ENCODE measurements at regions not wholly inside any gene's neighbourhood (a gene's known extent, or its start where the extent isn't known, plus 50 kb on each side); places are given as distances from the start of the nearest gene placed in this dataset.

DNA sequence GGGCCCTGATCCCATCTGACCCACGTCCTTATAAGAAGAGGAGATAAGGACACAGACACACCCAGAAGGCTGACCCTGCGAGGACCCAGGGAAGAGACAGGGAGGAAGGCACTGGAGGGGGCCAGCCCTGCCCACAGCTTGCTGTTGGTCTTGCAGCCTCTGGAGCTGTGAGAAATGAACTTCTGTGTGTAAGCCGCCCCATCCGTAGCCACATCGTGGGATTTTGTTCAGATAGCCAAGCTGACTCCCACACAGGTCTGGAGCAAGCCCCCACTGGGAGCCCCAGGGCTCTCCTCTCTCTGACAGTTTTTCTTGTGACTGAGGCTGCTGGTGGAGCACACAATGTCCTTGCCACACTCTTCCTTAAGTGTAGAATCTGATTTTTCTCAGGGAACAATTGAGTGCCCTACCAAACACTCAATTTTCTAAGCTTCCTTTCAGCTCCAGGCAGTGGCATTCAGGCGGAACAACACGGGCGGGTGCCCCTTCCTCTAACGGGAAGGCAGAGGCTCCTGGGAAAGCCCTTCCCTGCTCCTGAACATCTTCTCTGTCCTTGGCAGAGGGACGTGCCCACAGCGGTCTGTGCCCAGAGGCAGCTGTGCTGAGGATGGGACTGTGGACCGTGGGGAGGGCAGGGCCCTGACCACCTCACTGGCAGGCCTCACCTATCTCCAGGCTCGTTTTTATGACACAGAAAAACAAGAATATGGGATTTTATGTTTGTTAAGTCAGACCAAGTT is 160.6 kb upstream of the SHH start:
- no peak for TF ChIP-seq CTCF (IDR thresholded peaks at IDR 0.05; ENCODE audit: control insufficient read depth, extremely low read depth, insufficient read depth)
- no peak overlapping the region for H3K4me3 ChIP-seq (ENCODE audit: low read depth, low read length)
- no peak for DNase-seq (ENCODE audit: low read depth)

DNA sequence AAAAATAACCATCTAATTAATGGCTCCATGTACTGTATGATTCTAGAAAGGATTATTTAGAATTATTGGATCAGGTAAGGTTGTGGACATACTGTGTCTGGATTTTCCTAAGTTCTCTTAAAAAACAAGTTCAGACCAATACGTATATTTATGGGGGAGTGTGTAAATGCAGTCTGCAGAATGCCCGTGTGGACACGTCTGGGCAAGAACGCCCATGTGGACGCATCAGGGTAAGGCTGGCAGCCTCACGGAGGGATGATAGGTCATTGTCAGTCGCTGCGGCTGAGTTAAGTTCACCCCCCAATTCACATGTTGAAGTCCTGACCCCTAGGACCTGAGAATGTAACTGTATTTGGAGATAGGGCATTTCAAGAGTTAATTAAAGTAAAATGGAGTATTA is 160.0 kb upstream of the SHH start:
- no peak overlapping the region for H3K4me3 ChIP-seq (ENCODE audit: low read depth, low read length)
- DNase-seq (ENCODE audit: low read depth) = no peak
- TF ChIP-seq CTCF (IDR thresholded peaks at IDR 0.05; ENCODE audit: control insufficient read depth, extremely low read depth, insufficient read depth) = no peak

GRCh38 chr7:155971180-155971770 is 159.0 kb upstream of the SHH start:
- DNase-seq (ENCODE audit: low read depth) = no peak
- H3K4me3 ChIP-seq (ENCODE audit: low read depth, low read length) = no peak overlapping the region
- no peak for TF ChIP-seq CTCF (IDR thresholded peaks at IDR 0.05; ENCODE audit: control insufficient read depth, extremely low read depth, insufficient read depth)

DNA sequence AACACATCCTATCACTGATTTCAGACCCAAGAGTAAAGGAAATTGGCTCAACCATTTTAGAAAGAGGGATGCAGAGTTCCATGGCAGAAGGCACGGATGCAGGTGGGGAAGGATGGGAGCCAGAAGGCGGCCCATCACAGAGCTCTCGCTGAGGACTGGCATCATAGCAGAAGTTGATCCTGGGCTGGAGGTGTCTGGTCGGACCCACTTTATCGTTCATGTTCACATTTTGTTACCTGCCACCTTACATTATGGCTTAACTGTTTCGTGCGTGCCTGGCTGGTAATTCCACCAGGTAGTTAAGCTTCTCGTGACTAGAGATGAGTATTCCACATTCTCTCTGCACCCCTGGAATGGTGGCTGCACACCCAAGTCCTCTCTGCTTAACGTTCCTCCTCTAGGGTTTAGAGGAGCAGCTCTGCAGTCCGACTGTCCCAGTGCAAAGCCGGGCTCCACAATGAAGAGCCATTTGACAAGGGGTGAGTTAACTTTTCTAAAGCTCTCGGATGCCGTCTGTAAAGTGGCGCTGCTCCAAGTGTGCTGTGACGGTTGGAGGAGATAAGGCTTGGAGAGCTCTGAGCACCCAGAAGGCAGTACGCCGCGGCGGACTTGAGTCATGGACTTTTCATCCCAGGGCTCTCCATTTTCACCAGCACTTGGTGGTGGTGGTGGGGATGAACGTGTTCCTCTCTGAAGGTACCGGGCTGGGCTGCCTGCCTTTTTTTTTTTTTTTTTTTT is 157.1 kb upstream of the SHH start:
- no peak overlapping the region for H3K4me3 ChIP-seq (ENCODE audit: low read depth, low read length)
- no peak for DNase-seq (ENCODE audit: low read depth)
- no peak for TF ChIP-seq CTCF (IDR thresholded peaks at IDR 0.05; ENCODE audit: control insufficient read depth, extremely low read depth, insufficient read depth)

DNA sequence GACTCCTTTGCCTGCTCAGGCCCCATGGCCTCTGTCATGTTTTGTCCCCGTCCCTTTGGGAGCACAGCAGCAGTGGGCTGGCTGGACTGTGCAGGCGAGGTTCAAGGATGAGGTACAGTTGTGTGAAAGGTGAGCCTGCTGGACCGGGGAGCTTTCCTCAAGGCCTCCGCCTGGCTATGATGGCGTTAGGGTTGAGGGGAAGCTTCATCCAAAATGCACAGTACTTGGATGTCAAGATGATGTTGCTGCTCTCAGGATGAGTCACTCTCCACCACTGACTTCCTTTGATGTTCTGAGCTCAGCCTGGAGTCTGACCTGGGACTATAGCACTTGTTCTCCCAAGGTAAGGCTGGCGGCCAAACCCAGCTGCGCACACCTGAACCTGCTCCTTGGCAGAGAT is 152.7 kb upstream of the SHH start:
- no peak for TF ChIP-seq CTCF (IDR thresholded peaks at IDR 0.05; ENCODE audit: control insufficient read depth, extremely low read depth, insufficient read depth)
- no peak overlapping the region for H3K4me3 ChIP-seq (ENCODE audit: low read depth, low read length)
- DNase-seq (ENCODE audit: low read depth) = no peak

DNA sequence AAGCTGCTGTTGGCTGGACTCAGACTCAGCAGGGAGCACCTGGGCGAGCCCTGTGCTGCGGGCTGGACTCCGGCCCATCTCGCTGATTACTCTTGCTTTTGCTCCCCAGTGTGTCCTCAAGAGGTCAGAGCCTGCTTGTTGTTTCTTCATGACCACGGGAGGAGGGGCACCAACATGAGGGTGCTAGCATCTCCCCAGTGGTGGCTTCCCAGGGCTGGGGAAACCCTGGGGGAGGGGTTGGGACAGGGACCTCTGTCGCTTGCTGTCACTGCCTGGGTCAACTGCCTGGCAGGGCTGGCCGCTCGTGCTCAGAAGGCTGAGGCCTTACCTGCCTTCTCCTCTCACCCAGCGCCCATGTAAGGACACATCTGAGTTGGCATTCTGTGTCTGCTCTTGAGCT is 152.3 kb upstream of the SHH start:
- no peak for DNase-seq (ENCODE audit: low read depth)
- no peak for TF ChIP-seq CTCF (IDR thresholded peaks at IDR 0.05; ENCODE audit: control insufficient read depth, extremely low read depth, insufficient read depth)
- H3K4me3 ChIP-seq (ENCODE audit: low read depth, low read length) = no peak overlapping the region

All from LNCaP clone FGC (cell line).